ENCODE measurements at regions not wholly inside any gene's neighbourhood (a gene's known extent, or its start where the extent isn't known, plus 50 kb on each side); places are given as distances from the start of the nearest gene placed in this dataset.
"Not testable (repeated sequence)": the region's sequence is repeated elsewhere in the genome, so short reads cannot be mapped to it uniquely, and the experiment has no call there.

DNA sequence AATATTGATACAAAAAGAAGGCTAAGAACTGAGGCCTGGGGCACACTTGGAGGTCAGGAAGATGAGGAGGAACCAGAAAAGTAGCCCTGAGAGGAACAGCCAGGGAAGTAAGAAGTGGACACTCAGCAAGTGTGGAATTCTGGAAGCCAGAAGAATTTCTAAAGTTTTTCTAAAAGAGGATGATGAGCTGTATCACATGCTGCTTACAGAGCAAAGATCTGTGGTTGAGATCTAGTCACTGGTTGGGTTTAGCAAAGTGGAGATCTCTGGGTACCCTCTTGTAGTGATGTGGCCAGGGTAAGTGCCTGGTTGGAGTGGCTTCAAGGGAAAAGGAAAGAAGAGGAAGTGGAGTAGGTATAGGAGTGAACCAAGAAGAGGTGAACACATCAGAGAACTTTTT is 95.4 kb upstream of the DAZL start:
- TF ChIP-seq, protein P1, sequence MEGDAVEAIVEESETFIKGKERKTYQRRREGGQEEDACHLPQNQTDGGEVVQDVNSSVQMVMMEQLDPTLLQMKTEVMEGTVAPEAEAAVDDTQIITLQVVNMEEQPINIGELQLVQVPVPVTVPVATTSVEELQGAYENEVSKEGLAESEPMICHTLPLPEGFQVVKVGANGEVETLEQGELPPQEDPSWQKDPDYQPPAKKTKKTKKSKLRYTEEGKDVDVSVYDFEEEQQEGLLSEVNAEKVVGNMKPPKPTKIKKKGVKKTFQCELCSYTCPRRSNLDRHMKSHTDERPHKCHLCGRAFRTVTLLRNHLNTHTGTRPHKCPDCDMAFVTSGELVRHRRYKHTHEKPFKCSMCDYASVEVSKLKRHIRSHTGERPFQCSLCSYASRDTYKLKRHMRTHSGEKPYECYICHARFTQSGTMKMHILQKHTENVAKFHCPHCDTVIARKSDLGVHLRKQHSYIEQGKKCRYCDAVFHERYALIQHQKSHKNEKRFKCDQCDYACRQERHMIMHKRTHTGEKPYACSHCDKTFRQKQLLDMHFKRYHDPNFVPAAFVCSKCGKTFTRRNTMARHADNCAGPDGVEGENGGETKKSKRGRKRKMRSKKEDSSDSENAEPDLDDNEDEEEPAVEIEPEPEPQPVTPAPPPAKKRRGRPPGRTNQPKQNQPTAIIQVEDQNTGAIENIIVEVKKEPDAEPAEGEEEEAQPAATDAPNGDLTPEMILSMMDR (IDR thresholded peaks at IDR 0.05; ENCODE audit: low read depth, low read length) = no peak

DNA sequence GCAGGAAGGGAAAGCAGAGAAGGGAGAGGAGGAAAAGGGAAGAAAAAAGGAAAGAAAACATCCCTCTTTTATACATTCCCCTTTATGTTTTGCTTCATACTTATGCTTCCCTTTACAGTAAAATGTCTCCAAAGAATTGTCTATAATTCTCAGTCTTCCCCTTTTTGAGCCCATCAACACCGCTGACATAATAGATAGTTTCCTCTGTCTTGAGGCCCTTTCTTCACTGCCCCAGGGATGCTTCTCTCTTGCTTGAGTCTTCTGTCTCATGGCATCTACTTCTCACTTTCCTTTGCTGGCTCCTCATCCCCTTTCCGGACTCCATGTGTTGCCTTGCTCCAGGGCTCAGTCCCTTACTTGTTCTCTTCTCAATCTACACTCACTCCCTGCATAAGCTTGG is 99.7 kb upstream of the DAZL start:
- Histone ChIP-seq H3K27me3 (no peaks in the 10 kb centered on the region), H3K4me3 (ENCODE audit: low read depth, low read length) (no peak overlapping the region), H3K9me3 (no peaks in the 10 kb centered on the region), H3K4me1 (no peaks in the 10 kb centered on the region), H3K36me3 (no peaks in the 10 kb centered on the region)
- TF ChIP-seq, protein P1 (IDR thresholded peaks at IDR 0.05; ENCODE audit: low read depth, low read length) = no peak
- DNase-seq = no peak

More for the DNA sequence above, 95.4 kb upstream of the DAZL start:
- no peaks in the 10 kb centered on the region for H3K9me3 ChIP-seq
- no peaks in the 10 kb centered on the region for H3K4me1 ChIP-seq
- no peak overlapping the region for H3K4me3 ChIP-seq (ENCODE audit: low read depth, low read length)
- no peaks in the 10 kb centered on the region for H3K27me3 ChIP-seq
- DNase-seq = no peak
- no peaks in the 10 kb centered on the region for H3K36me3 ChIP-seq

- Histone ChIP-seq H3K9me3 (no peaks in the 10 kb centered on the region), H3K36me3 (no peaks in the 10 kb centered on the region), H3K4me1 (no peaks in the 10 kb centered on the region), H3K4me3 (ENCODE audit: low read depth, low read length) (no peak overlapping the region), H3K27me3 (no peaks in the 10 kb centered on the region)
- TF ChIP-seq, protein P1 (IDR thresholded peaks at IDR 0.05; ENCODE audit: low read depth, low read length) = no peak
- DNase-seq = no peak
These were observed 102.0 kb upstream of the DAZL start for GRCh38 chr3:16707260-16707659.

GRCh38 chr3:16708285-16708684 is 103.1 kb upstream of the DAZL start:
- H3K27me3 ChIP-seq = no peaks in the 10 kb centered on the region
- no peaks in the 10 kb centered on the region for H3K9me3 ChIP-seq
- TF ChIP-seq, protein P1 (IDR thresholded peaks at IDR 0.05; ENCODE audit: low read depth, low read length) = no peak
- no peak for DNase-seq
- no peak overlapping the region for H3K4me3 ChIP-seq (ENCODE audit: low read depth, low read length)
- no peaks in the 10 kb centered on the region for H3K4me1 ChIP-seq
- H3K36me3 ChIP-seq = no peaks in the 10 kb centered on the region

DNA sequence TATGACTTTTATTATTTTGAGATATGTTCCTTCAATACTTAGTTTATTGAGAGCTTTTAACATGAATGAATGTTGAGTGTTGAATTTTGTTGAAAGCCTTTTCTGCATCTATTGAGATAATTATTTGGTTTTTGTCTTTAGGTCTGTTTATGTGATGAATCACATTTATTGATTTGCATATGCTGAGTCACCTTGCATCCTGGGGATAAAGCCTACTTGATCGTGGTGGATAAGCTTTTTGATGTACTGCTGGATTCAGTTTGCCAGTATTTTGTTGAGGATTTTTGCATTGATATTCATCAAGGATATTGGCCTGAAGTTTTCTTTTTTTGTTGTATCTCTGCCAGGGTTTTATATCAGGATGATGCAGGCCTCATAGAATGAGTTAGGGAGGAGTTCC is 106.5 kb upstream of the DAZL start:
- H3K4me1 ChIP-seq; H3K9me3 ChIP-seq; DNase-seq; H3K4me3 ChIP-seq (ENCODE audit: low read depth, low read length); H3K36me3 ChIP-seq; H3K27me3 ChIP-seq: not testable (repeated sequence)

DNA sequence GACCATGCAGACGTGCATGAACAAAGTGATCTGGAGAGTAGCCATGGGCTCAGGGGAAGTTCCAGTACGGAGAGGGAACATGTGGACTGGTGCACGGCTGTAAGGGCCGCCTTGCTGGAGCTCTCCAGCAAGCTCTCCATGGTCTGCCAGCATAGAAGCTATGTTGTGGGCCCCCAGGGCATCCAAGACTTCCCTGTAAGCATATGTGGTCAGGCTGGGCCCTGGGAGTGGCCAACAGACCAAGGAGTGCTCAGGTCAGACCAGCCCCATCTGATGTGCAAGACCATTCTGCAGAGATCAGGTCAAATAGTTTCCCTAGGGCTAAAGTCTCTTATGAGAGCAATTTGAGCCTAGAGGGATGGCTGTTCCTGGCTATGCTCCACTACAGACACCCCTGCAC is 110.1 kb upstream of the DAZL start:
- Histone ChIP-seq H3K4me1 (no peaks in the 10 kb centered on the region), H3K9me3 (no peaks in the 10 kb centered on the region), H3K36me3 (no peaks in the 10 kb centered on the region), H3K4me3 (ENCODE audit: low read depth, low read length) (no peak overlapping the region), H3K27me3 (no peaks in the 10 kb centered on the region)
- TF ChIP-seq, protein P1 (IDR thresholded peaks at IDR 0.05; ENCODE audit: low read depth, low read length) = no peak
- DNase-seq = no peak

DNA sequence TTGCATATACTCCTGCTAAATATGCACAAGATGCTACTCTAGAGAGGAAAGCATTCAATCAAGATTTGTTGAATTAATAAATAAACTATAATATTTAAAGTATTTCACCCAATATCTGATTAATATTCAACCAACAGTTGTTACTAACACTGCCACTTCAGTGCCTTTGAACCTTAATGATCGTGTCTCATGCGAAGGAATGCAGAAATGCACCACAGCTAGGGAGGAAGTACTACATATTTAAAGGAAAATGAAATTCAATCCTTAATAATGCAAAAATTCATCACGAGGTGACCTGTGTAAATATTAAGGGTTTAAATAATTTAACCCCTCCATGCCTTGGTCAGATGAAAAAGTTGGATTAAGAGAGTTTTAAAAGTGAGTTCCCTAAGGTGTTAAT is 114.2 kb upstream of the DAZL start:
- Histone ChIP-seq H3K9me3 (no peaks in the 10 kb centered on the region), H3K4me1 (no peaks in the 10 kb centered on the region), H3K27me3 (no peaks in the 10 kb centered on the region), H3K36me3 (no peaks in the 10 kb centered on the region), H3K4me3 (ENCODE audit: low read depth, low read length) (no peak overlapping the region)
- TF ChIP-seq, protein P1 (IDR thresholded peaks at IDR 0.05; ENCODE audit: low read depth, low read length) = no peak
- DNase-seq = no peak

Measured in BE2C (cell line).